ENCODE measurements at regions not wholly inside any gene's neighbourhood (a gene's known extent, or its start where the extent isn't known, plus 50 kb on each side); places are given as distances from the start of the nearest gene placed in this dataset.

DNA sequence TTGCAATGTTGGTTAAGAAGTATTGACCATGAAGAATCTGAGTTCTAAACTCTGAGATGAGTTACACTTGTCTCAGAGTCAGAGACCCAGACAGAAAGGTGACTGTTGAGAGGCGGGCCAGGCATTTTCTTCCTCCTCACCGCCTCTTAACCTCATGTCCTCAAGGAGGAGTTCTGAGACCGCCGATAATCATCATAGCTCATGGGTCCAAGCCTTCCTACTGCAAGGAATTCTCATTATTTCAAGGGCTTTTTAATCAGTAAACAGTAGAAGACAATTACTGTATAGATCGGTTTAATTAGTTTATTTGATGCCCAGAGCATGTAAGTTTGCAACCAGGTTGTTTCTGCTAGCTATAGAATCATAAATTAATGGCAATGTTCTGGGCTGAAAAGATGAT, 382.4 kb upstream of the MMS22L start:
- Mint-ChIP-seq H3K27me3 (no peaks in the 10 kb centered on the region), H3K4me1 (no peaks in the 10 kb centered on the region), H3K27ac (no peak overlapping the region), H3K4me3 (no peak overlapping the region), H3K9me3 (ENCODE audit: insufficient read depth) (no peaks in the 10 kb centered on the region)
- Histone ChIP-seq H3K27ac (ENCODE audit: low read length in 2 of 2) (no peak overlapping the region), H2AFZ (ENCODE audit: insufficient read depth, low read depth, low read length, poor library complexity, severe bottlenecking) (no peak overlapping the region), H3K36me3 (replicated peaks in 1 of 2; ENCODE audit: control extremely low read depth in 1 of 2, control insufficient read depth in 1 of 2, extremely low read depth in 1 of 2, insufficient read depth in 2 of 2, low read length in 1 of 2) (no peaks in the 10 kb centered on the region), H3K9me3 (ENCODE audit: control extremely low read depth in 1 of 3, control insufficient read depth in 2 of 3, insufficient read depth in 1 of 3, low read length in 2 of 3) (peaks cover 0 to 3% (median 0%) of the 10 kb centered on the region in 3 donors), H3K4me2 (replicated peaks; ENCODE audit: low read depth, low read length, poor library complexity, severe bottlenecking) (no peak overlapping the region), H3K4me1 (ENCODE audit: control insufficient read depth in 2 of 2, insufficient read depth in 2 of 2, low read length in 2 of 2) (peaks cover 0 to 8% of the 10 kb centered on the region in 2 donors), H3K27me3 (replicated peaks in 1 of 4; ENCODE audit: control extremely low read depth in 1 of 4, control insufficient read depth in 3 of 4, insufficient read depth in 4 of 4, low read length in 3 of 4) (no peaks in the 10 kb centered on the region), H3K4me3 (ENCODE audit: control extremely low read depth in 1 of 5, extremely low read depth in 1 of 5, insufficient read depth in 1 of 5, low read depth in 2 of 5, low read length in 4 of 5) (no peak overlapping the region), H4K20me1 (ENCODE audit: control insufficient read depth, insufficient read depth, low read length, poor library complexity, severe bottlenecking) (no peaks in the 10 kb centered on the region), H3K79me2 (ENCODE audit: control insufficient read depth, insufficient read depth, low read length) (no peaks in the 10 kb centered on the region), H3K9ac (ENCODE audit: low read length) (no peak overlapping the region)
- CTCF ChIA-PET: no interaction called here
- intact Hi-C loops (cut with micrococcal nuclease): no loop called here
- no peak for TF ChIP-seq EZH2 (IDR thresholded peaks at IDR 0.05; ENCODE audit: borderline replicate concordance, insufficient read depth, low read depth, low read length, poor library complexity, severe bottlenecking)
- TF ChIP-seq, protein P1, sequence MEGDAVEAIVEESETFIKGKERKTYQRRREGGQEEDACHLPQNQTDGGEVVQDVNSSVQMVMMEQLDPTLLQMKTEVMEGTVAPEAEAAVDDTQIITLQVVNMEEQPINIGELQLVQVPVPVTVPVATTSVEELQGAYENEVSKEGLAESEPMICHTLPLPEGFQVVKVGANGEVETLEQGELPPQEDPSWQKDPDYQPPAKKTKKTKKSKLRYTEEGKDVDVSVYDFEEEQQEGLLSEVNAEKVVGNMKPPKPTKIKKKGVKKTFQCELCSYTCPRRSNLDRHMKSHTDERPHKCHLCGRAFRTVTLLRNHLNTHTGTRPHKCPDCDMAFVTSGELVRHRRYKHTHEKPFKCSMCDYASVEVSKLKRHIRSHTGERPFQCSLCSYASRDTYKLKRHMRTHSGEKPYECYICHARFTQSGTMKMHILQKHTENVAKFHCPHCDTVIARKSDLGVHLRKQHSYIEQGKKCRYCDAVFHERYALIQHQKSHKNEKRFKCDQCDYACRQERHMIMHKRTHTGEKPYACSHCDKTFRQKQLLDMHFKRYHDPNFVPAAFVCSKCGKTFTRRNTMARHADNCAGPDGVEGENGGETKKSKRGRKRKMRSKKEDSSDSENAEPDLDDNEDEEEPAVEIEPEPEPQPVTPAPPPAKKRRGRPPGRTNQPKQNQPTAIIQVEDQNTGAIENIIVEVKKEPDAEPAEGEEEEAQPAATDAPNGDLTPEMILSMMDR (IDR thresholded peaks at IDR 0.05): no peak
- no peak for DNase-seq
- WGBS (ENCODE audit: insufficient coverage): 83% methylated on average over 1 of the region's 5 CpGs
- POLR2A ChIA-PET: no interaction called here
- no peak for ATAC-seq (ENCODE audit: low read depth)

DNA sequence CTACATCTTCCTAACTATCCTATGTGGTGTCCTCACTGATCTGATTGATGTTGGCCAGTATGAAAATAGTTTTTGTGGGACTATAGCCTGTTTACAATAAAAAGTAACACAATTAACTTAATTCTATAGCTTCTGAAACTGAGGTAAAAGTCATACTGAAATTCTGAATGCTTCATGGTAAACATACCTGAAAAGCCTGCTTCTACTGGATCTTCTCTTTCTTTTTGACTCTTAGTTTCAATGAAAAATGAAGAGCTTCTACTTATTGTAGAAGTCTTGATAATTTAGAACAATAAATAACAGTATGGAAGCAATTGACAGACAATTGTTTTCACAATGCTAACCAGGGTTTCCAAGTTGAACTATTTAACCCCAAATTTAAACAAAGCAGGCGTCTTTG, 383.9 kb upstream of the MMS22L start:
- ChIA-PET POLR2A (no interaction called here), CTCF (no interaction called here)
- Histone ChIP-seq H3K27ac (ENCODE audit: low read length in 2 of 2) (no peak overlapping the region), H3K36me3 (replicated peaks in 1 of 2; ENCODE audit: control extremely low read depth in 1 of 2, control insufficient read depth in 1 of 2, extremely low read depth in 1 of 2, insufficient read depth in 2 of 2, low read length in 1 of 2) (no peaks in the 10 kb centered on the region), H4K20me1 (ENCODE audit: control insufficient read depth, insufficient read depth, low read length, poor library complexity, severe bottlenecking) (no peaks in the 10 kb centered on the region), H3K4me1 (ENCODE audit: control insufficient read depth in 2 of 2, insufficient read depth in 2 of 2, low read length in 2 of 2) (peaks cover 0 to 8% of the 10 kb centered on the region in 2 donors), H3K79me2 (ENCODE audit: control insufficient read depth, insufficient read depth, low read length) (no peaks in the 10 kb centered on the region), H3K9me3 (ENCODE audit: control extremely low read depth in 1 of 3, control insufficient read depth in 2 of 3, insufficient read depth in 1 of 3, low read length in 2 of 3) (peaks cover 0 to 3% (median 0%) of the 10 kb centered on the region in 3 donors), H3K4me2 (replicated peaks; ENCODE audit: low read depth, low read length, poor library complexity, severe bottlenecking) (no peak overlapping the region), H3K9ac (ENCODE audit: low read length) (no peak overlapping the region), H3K27me3 (replicated peaks in 1 of 4; ENCODE audit: control extremely low read depth in 1 of 4, control insufficient read depth in 3 of 4, insufficient read depth in 4 of 4, low read length in 3 of 4) (no peaks in the 10 kb centered on the region), H3K4me3 (ENCODE audit: control extremely low read depth in 1 of 5, extremely low read depth in 1 of 5, insufficient read depth in 1 of 5, low read depth in 2 of 5, low read length in 4 of 5) (no peak overlapping the region), H2AFZ (ENCODE audit: insufficient read depth, low read depth, low read length, poor library complexity, severe bottlenecking) (no peak overlapping the region)
- H3K4me1 Mint-ChIP-seq: no peaks in the 10 kb centered on the region
- H3K27me3 Mint-ChIP-seq: no peaks in the 10 kb centered on the region
- intact Hi-C loops (cut with micrococcal nuclease): no loop called here
- DNase-seq: no peak
- H3K9me3 Mint-ChIP-seq (ENCODE audit: insufficient read depth): no peaks in the 10 kb centered on the region
- no CpG with 5 or more reads among the region's 1 CpG for WGBS (ENCODE audit: insufficient coverage)
- H3K27ac Mint-ChIP-seq: no peak overlapping the region
- ATAC-seq (ENCODE audit: low read depth): no peak
- no peak overlapping the region for H3K4me3 Mint-ChIP-seq
- no peak for TF ChIP-seq EZH2 (IDR thresholded peaks at IDR 0.05; ENCODE audit: borderline replicate concordance, insufficient read depth, low read depth, low read length, poor library complexity, severe bottlenecking)
- TF ChIP-seq, protein P1 (IDR thresholded peaks at IDR 0.05): no peak

Data from B cell (primary cell).